Sciatic nerve (tissue), 2 donors: ENCODE measurements at regions not wholly inside any gene's neighbourhood (a gene's known extent, or its start where the extent isn't known, plus 50 kb on each side); places are given as distances from the start of the nearest gene placed in this dataset.
"Not testable (repeated sequence)": the region's sequence is repeated elsewhere in the genome, so short reads cannot be mapped to it uniquely, and the experiment has no call there.

Experiments used
- ATAC-seq: fragments of 200-7000 bp; cut with Tn5 transposase; one replicate; pipeline ENCODE4 v1.9.1; 2020; ENCODE audit warnings: mild to moderate bottlenecking, moderate library complexity
- DNase-seq: peaks from one replicate; pipeline ENCODE4 v3.0.0-alpha.2; 2020; ENCODE audit warnings: low spot score
- intact Hi-C: fragments of 100-400 bp; cut with DNase I; formaldehyde crosslinking; loops from one replicate; pipeline ENCODE4 v1.14.2; 2022
- donor health status: DM: no; HTN: no; CAD: no.
- donor health status: DM: no; HTN: no; CAD: no.

GRCh38 chr2:147149575-147150240, 695.1 kb upstream of the ACVR2A start:
- intact Hi-C loops = no loop called here
- ATAC-seq = peak; percentile 13
- no peak for DNase-seq

GRCh38 chr2:147147802-147148201, 697.0 kb upstream of the ACVR2A start:
- intact Hi-C loops = no loop called here
- DNase-seq = no peak
- ATAC-seq = no peak

- intact Hi-C loops = no loop called here
- DNase-seq = no peak
- ATAC-seq = no peak
These were observed 702.9 kb upstream of the ACVR2A start for GRCh38 chr2:147141930-147142329.

GRCh38 chr2:147139732-147140131, 705.1 kb upstream of the ACVR2A start:
- DNase-seq, ATAC-seq, intact Hi-C loops: not testable (repeated sequence)

GRCh38 chr2:147137711-147138110, 707.1 kb upstream of the ACVR2A start:
- intact Hi-C loops = no loop called here
- DNase-seq (no peak), ATAC-seq (no peak)

- intact Hi-C loops = no loop called here
- DNase-seq = no peak
- ATAC-seq = no peak
These were observed 709.5 kb upstream of the ACVR2A start for GRCh38 chr2:147135376-147135775.

- intact Hi-C loops = no loop called here
- ATAC-seq = no peak
- no peak for DNase-seq
These were observed 711.4 kb upstream of the ACVR2A start for GRCh38 chr2:147133286-147133908.

GRCh38 chr2:147125145-147125544, 719.7 kb upstream of the ACVR2A start:
- DNase-seq = no peak
- intact Hi-C loops = no loop called here
- no peak for ATAC-seq

- intact Hi-C loops = no loop called here
- no peak for DNase-seq
- ATAC-seq = no peak
These were observed 721.9 kb upstream of the ACVR2A start for GRCh38 chr2:147122944-147123343.

- intact Hi-C loops = no loop called here
- no peak for ATAC-seq
- no peak for DNase-seq
These were observed 733.9 kb upstream of the ACVR2A start for GRCh38 chr2:147110962-147111361.

GRCh38 chr2:147110317-147110716, 734.5 kb upstream of the ACVR2A start:
- no peak for ATAC-seq
- no peak for DNase-seq
- intact Hi-C loops = no loop called here

- intact Hi-C loops = no loop called here
- no peak for DNase-seq
- ATAC-seq = no peak
These were observed 735.5 kb upstream of the ACVR2A start for GRCh38 chr2:147109291-147109690.

GRCh38 chr2:147108548-147108947, 736.3 kb upstream of the ACVR2A start:
- DNase-seq = no peak
- intact Hi-C loops = no loop called here
- peak; percentile 49 for ATAC-seq

- ATAC-seq (no peak), DNase-seq (no peak)
- intact Hi-C loops = no loop called here
These were observed 742.7 kb upstream of the ACVR2A start for GRCh38 chr2:147101941-147102790.

- intact Hi-C loops = no loop called here
- DNase-seq = no peak
- no peak for ATAC-seq
These were observed 744.3 kb upstream of the ACVR2A start for GRCh38 chr2:147100406-147101035.

- intact Hi-C loops = no loop called here
- ATAC-seq (no peak), DNase-seq (no peak)
These were observed 745.0 kb upstream of the ACVR2A start for GRCh38 chr2:147099845-147100244.

- intact Hi-C loops = no loop called here
- no peak for DNase-seq
- ATAC-seq = no peak
These were observed 745.9 kb upstream of the ACVR2A start for GRCh38 chr2:147098940-147099339.

GRCh38 chr2:147097747-147098146, 747.1 kb upstream of the ACVR2A start:
- ATAC-seq (no peak), DNase-seq (no peak)
- intact Hi-C loops = no loop called here

- ATAC-seq = no peak
- DNase-seq = no peak
- intact Hi-C loops = no loop called here
These were observed 748.2 kb upstream of the ACVR2A start for GRCh38 chr2:147096671-147097070.

- DNase-seq (no peak), ATAC-seq (no peak)
- intact Hi-C loops = no loop called here
These were observed 749.5 kb upstream of the ACVR2A start for GRCh38 chr2:147095376-147095775.
